Right lobe of liver (tissue), 6 donors: ENCODE measurements at regions not wholly inside any gene's neighbourhood (a gene's known extent, or its start where the extent isn't known, plus 50 kb on each side); places are given as distances from the start of the nearest gene placed in this dataset.

Experiments used
- ATAC-seq, 4 donors: fragments of 200-7000 bp; cut with Tn5 transposase; one replicate each; pipeline ENCODE4 v1.9.1; 2020; ENCODE audit warnings: mild to moderate bottlenecking in 4 of 4, moderate library complexity in 4 of 4
- DNase-seq, 3 donors: peaks; one replicate each; pipeline ENCODE4 v3.0.0-alpha.2; 2020
- H3K27ac ChIP-seq, 3 donors: fragments of 200-600 bp; one replicate each; pipeline ENCODE4 v1.8.0; 2022
- H3K27me3 ChIP-seq, 2 donors: fragments of 200-600 bp; one replicate each; pipeline ENCODE4 v1.8.0; 2022
- H3K36me3 ChIP-seq, 4 donors: fragments of 200-600 bp; sonication (generic) in 1 of 4; one replicate each; pipeline versions ENCODE4 v1.5.1 to v1.8.0; 2017 to 2022; ENCODE audit warnings: control low read depth in 1 of 4
- H3K4me1 ChIP-seq, 4 donors: fragments of 200-600 bp; sonication (generic) in 1 of 4; one replicate each; pipeline versions ENCODE4 v1.5.1 to v1.8.0; 2017 to 2022; ENCODE audit warnings: control low read depth in 1 of 4
- H3K4me3 ChIP-seq, 3 donors: fragments of 200-600 bp; one replicate each; pipeline ENCODE4 v1.8.0; 2022
- H3K9me3 ChIP-seq, 4 donors: fragments of 200-600 bp; sonication (generic) in 1 of 4; one replicate each; pipeline versions ENCODE4 v1.5.1 to v1.8.0; 2017 to 2022; ENCODE audit warnings: control low read depth in 1 of 4
- CTCF ChIP-seq, 4 donors: fragments of 200-600 bp in 3 of 4; fragments of 450-650 bp in 1 of 4; IDR thresholded peaks; one replicate each; pipeline versions ENCODE4 v1.5.1 to v1.8.0; 2016 to 2022; ENCODE audit warnings: antibody characterized with exemption in 4 of 4, mild to moderate bottlenecking in 2 of 4
- POLR2A ChIP-seq: fragments of 450-650 bp; IDR thresholded peaks from one replicate; pipeline ENCODE4 v1.6.1; 2017; ENCODE audit warnings: antibody characterized with exemption, mild to moderate bottlenecking
- WGBS: methylation state at CpG from one replicate; pipeline ENCODE4 v1.1.6; 2018; ENCODE audit warnings: low coverage, low lambda C conversion rate; ENCODE audit not compliant: insufficient coverage; ENCODE audit errors: missing lambda C conversion rate; 5-methylcytosine and 5-hydroxymethylcytosine counted together
- intact Hi-C, 2 donors: fragments of 100-400 bp; cut with DNase I; formaldehyde crosslinking; loops; one replicate each; pipeline versions ENCODE4 v1.11.2 to v1.14.1; 2022
- donor health status: DM: no; HTN: yes; CAD: no.
- donor health status: DM: no; HTN: no; CAD: no.
- donor health status: DM: no; HTN: no; CAD: no.
- donor health status: DM: no; HTN: yes; CAD: no.
- donor health status: DM: no; HTN: yes; CAD: no.

DNA sequence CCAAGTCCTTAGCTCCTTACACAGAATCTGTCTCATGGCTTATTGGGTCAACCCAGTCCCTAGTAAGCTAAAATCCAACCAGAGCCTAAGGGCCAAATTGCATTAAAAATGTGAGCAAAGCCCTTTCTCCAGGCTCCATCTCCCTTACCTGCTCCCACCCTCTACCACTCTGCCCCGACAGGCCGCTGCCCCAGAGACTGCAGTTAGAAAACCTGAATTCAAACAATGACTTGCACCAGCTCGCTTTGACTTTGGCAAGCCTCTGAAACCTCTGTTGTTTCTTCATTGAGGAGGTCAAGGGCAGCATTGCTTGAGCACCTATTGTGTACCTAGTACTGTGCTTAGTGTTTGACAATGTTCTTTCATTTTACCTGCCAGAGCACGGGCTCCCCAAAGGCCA is 188.1 kb upstream of the PMEPA1 start:
- Histone ChIP-seq H3K27ac (peak overlapping the region in 2 of 3 donors; percentile 31 to 55), H3K27me3 (no peaks in the 10 kb centered on the region), H3K9me3 (no peaks in the 10 kb centered on the region), H3K4me1 (peaks cover 0 to 20% (median 9%) of the 10 kb centered on the region in 4 donors), H3K36me3 (no peaks in the 10 kb centered on the region), H3K4me3 (no peak overlapping the region)
- intact Hi-C loops: no loop called here
- TF ChIP-seq CTCF (IDR thresholded peaks at IDR 0.05): no peak
- no peak for TF ChIP-seq POLR2A
- 38% methylated on average over 4 of the region's 4 CpGs for WGBS
- peak; percentile 2 to 27 (median 12) for ATAC-seq
- no peak for DNase-seq

- Histone ChIP-seq H3K4me1 (peaks cover 0 to 20% (median 9%) of the 10 kb centered on the region in 4 donors), H3K36me3 (no peaks in the 10 kb centered on the region), H3K27me3 (no peaks in the 10 kb centered on the region), H3K27ac (peak overlapping the region in 2 of 3 donors; percentile 55 to 77), H3K4me3 (no peak overlapping the region), H3K9me3 (no peaks in the 10 kb centered on the region)
- ATAC-seq (peak; percentile 92 to 98 (median 96)), DNase-seq (peak; percentile 90 to 96 (median 93))
- TF ChIP-seq POLR2A: no peak
- TF ChIP-seq CTCF (IDR thresholded peaks at IDR 0.05): no peak
- intact Hi-C loops: no loop called here
- 13% methylated on average over 8 of the region's 18 CpGs for WGBS
These were observed 187.5 kb upstream of the PMEPA1 start for GRCh38 chr20:57897156-57897874.

- intact Hi-C loops: no loop called here
- Histone ChIP-seq H3K9me3 (no peaks in the 10 kb centered on the region), H3K36me3 (no peaks in the 10 kb centered on the region), H3K4me3 (no peak overlapping the region), H3K27ac (peak overlapping the region in 1 of 3 donors; percentile 77), H3K27me3 (no peaks in the 10 kb centered on the region), H3K4me1 (peaks cover 0 to 20% (median 9%) of the 10 kb centered on the region in 4 donors)
- TF ChIP-seq POLR2A (no peak), CTCF (IDR thresholded peaks at IDR 0.05) (no peak)
- ATAC-seq (no peak), DNase-seq (peak in 1 of 3 donors; percentile 51)
- no CpG with 5 or more reads among the region's 6 CpGs for WGBS
These were observed 186.7 kb upstream of the PMEPA1 start for GRCh38 chr20:57896563-57896962.

DNA sequence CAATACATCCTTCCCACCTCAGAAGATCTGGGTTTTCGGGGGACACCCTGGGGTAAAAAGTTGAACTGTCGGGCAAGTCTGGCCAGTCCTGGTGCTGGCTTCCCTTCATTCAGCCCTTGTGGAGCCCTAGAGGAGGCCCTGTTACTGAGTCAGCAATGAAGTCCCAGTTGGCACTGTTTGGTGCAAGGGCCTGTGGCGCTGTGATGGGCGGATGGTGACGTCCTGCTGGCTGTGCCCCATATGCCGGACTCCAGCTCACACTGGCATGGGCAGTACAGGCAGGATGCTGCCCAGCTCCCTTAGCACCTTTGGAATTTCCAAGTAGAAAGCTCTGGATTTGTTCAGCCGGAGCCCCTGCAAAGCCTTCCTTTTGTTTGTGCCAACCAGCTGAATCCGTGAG is 186.2 kb upstream of the PMEPA1 start:
- H3K4me3 ChIP-seq: no peak overlapping the region
- peaks cover 0 to 20% (median 9%) of the 10 kb centered on the region in 4 donors for H3K4me1 ChIP-seq
- TF ChIP-seq POLR2A (no peak), CTCF (IDR thresholded peaks at IDR 0.05) (no peak)
- intact Hi-C loops: no loop called here
- WGBS: 66% methylated on average over 5 of the region's 8 CpGs
- H3K27ac ChIP-seq: no peak overlapping the region
- no peak for ATAC-seq
- H3K9me3 ChIP-seq: no peaks in the 10 kb centered on the region
- no peak for DNase-seq
- no peaks in the 10 kb centered on the region for H3K36me3 ChIP-seq
- H3K27me3 ChIP-seq: no peaks in the 10 kb centered on the region
